SH-SY5Y (cell line): ENCODE measurements at regions not wholly inside any gene's neighbourhood (a gene's known extent, or its start where the extent isn't known, plus 50 kb on each side); places are given as distances from the start of the nearest gene placed in this dataset.

Source experiments
- GATA2 ChIP-seq: IDR thresholded peaks from 2 replicates; pipeline ENCODE4 v1.6.1; 2011; ENCODE audit warnings: mild to moderate bottlenecking, low read depth, low read length
- GATA3 ChIP-seq: IDR thresholded peaks from 2 replicates; pipeline ENCODE4 v1.6.1; 2011; ENCODE audit warnings: low read depth, mild to moderate bottlenecking, low read length, moderate library complexity

DNA sequence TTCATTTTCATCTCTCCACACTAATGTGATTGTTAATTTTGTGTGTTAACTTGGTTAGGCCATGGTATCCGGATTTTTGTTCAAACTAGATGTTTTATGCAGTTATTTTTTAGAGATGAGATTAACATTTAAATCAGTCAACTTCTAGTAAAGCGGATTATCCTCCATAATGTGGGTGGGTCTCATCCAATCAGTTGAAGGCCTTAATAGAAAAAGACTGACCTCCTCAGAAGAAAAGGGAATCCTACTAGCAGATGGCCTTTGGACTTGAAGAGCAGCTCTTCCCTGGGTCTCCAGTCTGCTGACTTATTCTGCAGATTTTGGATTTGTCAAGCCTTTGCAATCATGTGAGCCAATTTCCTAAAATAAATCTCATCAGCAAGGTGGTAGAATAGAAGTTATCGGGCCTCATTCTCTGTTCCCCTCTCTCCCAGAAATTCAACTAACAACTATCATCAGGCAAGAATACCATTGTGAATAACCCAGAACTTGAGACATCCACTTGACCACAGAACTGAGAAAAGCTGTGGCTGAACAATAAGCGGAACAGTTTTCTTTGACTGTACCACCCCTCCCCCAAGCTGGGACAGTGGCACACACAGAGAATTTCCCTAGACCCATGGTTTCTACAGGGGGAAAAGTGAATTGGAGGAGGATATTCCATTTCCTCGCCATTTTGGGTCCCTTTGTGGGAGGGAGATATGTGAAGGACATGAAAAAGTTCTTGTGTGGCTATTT is 323.0 kb downstream of the UTRN start:
- TF ChIP-seq GATA3, result no peak
- no peak for TF ChIP-seq GATA2

DNA sequence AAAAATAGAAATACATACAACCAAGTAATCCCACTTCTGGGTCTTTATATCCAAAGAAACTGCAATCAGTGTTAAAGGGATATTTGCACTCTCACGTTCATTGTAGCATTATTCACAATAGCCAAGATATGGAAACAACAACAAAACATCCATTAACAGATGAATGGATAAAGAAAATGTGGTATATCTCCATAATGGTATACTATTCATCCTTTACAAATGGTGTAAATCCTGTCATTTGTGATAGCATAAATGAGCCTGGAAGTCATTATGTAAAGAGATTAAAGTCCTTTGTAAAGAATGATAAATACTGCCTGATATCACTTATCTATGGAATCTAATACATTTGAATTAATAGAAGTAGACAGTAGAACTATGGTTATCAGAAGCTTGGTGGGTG is 327.7 kb downstream of the UTRN start:
- TF ChIP-seq GATA3 (no peak), GATA2 (no peak)

DNA sequence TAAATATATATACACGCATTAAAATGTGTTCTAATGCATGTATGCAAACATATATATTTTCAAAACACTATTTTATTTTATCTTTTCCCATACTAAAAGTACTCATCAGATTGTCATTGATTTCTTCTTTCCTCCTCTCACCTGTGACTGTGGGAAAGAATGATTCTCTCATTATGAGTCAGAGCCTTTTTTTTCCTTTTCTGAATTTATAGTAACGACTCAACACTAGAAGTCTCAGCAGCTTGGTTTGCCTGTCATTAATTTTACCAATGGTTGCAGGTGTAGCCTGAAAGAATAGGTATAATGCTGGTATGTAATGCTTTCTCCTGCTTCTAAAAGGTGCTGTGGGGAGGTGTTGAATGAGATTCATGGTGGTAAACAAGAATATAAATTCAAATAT is 328.7 kb downstream of the UTRN start:
- TF ChIP-seq GATA2 (no peak), GATA3 (no peak)

DNA sequence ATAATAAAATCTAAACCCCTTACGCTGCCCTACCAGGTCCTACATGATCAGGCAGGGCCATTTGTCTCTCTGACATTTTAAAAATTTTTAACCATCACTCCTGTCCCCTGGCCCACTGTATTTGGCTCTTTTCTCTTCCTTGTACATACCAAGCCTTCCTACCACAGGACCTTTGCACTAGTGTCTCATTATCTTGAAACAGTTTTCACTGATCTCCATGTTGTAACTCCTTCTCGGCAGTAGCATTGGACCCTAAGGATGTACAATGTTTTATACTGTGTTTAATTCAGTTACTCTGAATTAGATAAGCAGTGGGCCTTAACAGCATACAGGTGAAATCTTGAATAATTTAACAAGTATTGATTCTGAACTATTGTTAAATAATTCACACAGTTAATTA is 330.7 kb downstream of the UTRN start:
- TF ChIP-seq GATA3, result no peak
- TF ChIP-seq GATA2, result no peak

DNA sequence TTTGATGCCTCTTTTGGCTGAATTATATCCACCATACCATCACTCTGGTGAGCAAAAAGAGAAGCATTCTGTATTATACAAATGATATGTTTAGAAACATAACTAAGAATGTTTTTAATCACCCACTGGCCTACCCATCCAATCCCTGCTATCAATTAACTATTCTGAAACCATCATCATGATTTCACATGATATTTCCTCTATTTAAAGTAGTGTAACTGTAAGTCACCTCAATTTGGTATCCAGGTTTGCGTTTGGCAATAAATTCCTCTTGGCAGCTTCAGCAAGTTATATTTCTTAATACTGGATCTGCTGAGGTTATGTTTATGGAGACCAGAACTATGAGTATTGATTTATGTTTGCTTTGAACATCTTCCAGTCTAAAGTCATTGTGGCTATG is 332.1 kb downstream of the UTRN start:
- TF ChIP-seq GATA3 (no peak), GATA2 (no peak)

DNA sequence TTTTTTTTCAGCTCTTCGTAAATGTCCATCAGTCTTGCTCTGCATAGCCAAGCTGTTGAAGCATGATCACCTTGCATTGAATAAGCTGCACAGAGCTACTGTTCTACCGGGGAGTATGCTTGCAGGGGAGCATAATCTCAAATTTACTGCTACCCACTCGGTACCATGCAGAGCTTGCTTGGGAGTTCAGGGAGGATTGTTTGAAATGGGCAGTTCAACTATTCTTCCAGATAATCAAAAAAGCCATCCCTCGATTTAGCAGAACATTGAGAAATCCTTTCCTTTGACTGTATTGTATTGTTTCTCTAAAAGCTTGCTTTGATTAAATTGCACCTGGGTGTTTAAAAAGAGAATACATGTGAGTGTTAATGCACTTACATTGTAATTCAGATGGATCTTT is 332.6 kb downstream of the UTRN start:
- TF ChIP-seq GATA3 (no peak), GATA2 (no peak)

DNA sequence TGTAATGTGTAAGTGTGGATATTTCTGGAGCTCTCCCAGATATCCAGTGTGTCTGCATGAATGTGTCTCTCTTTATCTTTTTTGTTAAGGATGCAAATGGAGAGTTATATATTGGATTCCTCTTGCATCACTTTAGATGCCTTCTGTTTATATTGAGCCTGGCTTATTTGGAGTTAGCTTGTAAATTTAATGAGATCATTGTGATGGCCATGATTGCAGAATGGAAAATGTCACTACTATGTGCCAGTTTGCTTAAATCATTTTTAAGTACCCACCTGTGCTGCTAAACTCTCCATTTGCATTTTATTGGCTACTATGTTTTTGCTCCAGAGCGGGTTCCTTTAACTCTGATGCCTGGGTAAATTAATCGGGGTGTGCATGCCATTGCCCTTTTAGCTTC is 334.8 kb downstream of the UTRN start:
- TF ChIP-seq GATA2, result no peak
- no peak for TF ChIP-seq GATA3

DNA sequence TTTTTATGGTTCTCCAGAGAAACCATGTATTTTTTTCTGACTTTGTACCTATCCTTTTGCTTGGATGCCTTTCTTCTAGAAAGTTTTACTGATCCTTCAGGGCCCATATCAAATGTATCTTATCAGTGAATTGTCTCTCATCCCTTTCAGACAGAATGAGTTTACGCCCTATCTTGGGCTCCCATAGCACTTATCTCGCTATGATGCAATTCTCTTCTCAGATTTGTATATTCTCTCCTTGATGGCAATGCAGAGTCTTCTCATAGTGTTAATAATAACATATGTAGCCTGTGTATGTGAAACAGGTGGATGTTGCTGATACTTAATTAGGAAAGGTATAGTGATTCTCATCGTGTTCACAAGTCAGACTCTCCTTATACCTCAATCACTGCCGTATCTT is 336.2 kb downstream of the UTRN start:
- TF ChIP-seq GATA3, result no peak
- TF ChIP-seq GATA2, result no peak

DNA sequence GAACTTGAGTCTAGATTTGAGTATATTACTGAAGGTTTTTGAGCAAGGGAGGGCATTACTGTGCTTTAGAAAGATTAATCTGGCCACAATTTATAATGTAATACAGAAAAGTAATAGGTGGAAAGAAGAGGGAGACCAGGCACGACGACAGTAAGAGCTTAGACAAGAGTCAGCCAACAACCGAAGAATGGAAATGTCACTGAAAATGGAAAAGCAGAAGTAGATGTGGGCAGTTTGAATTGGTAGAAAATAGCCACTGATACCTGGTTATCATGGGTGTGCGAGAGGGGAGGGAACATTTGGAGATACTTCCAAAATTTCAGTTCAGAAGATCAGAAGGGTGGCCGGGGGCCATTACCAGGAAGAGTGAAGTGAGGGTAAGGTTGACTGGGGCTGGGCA is 339.1 kb downstream of the UTRN start:
- TF ChIP-seq GATA2 (no peak), GATA3 (no peak)

DNA sequence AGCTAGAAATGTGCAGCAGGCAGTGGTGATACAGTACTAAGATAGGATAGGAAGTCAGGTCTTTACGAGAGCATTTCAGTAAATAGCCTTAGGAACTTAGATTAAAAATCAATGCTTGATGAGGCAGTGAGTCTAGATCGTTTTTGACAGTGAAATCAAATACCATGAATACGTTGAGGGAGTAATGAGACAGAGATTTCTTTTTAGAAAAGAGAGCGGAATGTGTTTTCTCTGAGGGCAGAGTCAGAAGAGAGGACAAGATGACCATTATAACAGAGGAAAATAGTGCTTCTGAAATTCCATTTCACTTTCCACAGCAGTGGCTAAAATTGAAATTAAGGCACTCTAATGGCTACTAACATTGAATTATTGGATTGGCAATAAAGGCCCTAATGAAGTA is 339.6 kb downstream of the UTRN start:
- no peak for TF ChIP-seq GATA3
- no peak for TF ChIP-seq GATA2

DNA sequence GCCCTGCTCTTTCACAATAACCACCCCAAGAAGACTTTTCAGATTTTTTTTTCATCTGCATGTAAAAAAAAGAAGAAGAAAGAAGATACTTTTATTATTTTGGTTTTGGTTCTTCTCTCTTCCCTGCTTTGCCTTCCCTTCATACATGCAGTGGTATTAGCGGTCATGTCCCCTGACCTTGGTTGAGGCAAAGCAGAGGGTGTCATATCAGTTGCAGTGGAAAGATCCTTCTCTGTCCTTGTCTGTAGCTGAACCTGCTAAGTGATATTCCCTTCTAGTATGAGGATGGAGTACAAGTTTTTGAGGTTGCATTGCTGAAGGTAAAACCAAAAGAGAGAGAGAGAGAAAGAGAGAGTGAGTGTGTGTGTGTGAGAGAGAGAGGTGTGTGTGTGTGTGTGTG is 345.7 kb downstream of the UTRN start:
- no peak for TF ChIP-seq GATA2
- no peak for TF ChIP-seq GATA3

DNA sequence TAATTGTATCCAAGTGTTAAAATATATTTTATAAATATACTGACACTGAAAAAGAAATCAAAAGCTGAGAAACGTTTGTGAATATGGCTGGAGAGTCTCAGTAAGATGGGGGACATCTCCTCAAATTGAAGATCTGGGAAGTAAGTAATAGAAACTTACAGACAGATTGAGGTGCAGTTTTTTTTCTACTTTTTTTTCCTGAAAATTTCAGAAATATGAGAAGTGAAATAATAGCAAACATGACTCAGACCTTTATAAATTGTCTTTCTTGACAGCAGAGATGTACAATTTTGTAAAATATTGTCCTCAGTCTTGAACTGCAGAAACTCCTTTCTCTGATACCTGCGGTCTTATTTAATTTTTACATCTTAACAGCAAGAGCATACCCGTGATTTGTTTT is 347.1 kb downstream of the UTRN start:
- no peak for TF ChIP-seq GATA2
- TF ChIP-seq GATA3, result no peak

DNA sequence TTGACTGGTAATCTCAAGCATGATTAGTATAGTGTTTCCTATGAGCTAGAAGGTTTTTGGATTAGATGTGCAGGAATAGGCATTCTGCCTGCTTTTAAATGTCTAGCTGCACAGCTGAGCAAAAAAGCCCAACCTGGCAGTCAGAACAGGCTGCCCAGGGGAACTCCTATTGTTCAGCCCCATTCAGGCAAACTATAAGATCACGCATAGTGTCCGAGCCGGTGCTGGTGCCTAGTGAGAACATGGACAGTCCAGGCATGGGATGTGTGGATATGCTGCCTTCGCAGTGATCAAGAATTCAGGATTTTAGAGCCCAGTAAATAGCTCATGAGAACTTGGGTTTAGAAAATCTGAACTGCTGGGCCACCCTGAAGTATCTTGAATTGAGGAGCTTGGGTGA is 348.8 kb downstream of the UTRN start:
- TF ChIP-seq GATA2 (no peak), GATA3 (no peak)

DNA sequence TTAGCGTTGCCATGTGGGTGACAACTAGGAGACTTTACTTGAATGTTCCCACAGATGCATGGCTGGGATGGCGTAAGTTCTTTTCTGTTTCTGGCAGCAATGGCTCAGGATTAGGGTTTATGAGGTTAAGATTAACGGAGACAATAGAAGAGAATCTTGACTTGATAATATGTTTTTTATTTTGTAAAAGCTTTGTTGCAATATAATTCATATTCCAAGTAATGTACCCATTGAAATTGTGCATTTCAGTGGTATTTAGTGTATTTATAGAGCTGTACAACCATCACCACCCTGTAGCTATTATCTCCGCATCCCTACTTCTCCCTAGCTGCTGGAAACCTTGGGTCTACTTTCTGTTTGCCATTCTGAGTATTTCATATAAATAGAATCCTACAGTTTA is 349.2 kb downstream of the UTRN start:
- TF ChIP-seq GATA3 (no peak), GATA2 (no peak)

DNA sequence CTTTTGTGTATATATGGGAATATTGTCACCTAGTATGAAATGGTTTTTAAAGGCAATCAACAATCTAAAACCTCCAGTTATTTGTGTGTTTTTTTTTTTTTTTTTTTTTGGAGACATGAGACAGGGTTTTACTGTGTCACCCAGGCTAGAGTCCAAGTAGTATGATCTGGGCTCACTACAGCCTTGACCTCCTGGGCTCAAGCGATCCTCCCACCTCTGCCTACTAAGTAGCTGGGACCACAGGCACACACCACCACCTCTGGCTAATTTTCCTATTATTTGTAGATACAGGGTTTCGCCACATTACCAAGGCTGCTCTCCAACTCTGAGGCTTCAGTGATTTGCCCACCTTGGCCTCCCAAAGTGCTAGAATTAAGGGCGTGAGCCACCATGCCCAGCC is 349.9 kb downstream of the UTRN start:
- TF ChIP-seq GATA2, result no peak
- no peak for TF ChIP-seq GATA3

DNA sequence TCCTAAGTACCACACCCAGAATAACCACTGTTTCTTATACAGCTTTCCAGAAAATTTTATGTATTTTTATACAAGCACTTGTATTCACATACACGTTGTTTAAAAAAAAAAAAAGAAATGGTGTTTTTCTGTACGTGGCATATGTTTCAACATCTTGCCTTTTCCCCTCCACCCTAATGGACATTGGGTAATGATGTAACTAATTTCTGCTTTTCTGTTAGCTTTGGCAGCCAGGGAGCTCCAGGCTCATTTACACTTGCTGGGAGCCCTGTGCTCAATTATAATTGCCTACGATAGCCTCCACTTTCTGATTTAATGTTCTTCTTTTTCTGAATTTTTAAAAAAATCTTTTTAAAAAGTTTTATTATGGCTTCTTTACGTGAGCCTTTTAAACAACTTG is 352.4 kb downstream of the UTRN start:
- TF ChIP-seq GATA2 (no peak), GATA3 (no peak)

DNA sequence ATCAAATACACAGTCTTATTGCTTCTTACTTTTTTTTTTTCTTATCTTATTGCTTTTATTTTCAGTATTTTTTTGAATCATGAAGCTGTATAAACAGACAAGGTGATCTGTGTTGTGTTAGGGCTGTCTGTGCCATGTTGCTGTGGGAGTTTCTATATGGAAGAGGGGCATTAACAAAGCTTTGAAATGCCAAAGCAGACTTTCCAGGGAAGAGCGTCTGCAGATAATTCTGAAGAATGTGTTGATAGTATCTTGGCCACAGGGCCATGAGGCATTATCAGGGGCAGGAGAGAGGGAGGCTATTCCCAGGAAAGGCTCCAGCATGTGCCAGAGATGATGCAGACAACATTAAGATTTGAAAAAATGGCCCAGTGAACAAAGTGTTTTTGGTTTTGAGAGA is 354.5 kb downstream of the UTRN start:
- TF ChIP-seq GATA3 (peak; percentile 80), GATA2 (peak; percentile 94)
